22Rv1 (cell line): ENCODE measurements at regions not wholly inside any gene's neighbourhood (a gene's known extent, or its start where the extent isn't known, plus 50 kb on each side); places are given as distances from the start of the nearest gene placed in this dataset.

Experiments used
- CTCF ChIP-seq: fragments of 450-650 bp; IDR thresholded peaks from 2 replicates; pipeline ENCODE4 v1.5.1; 2017; ENCODE audit warnings: mild to moderate bottlenecking
- ZFX ChIP-seq: fragments of 450-650 bp; IDR thresholded peaks from 2 replicates; pipeline ENCODE4 v1.6.1; 2017; ENCODE audit warnings: antibody characterized with exemption, borderline replicate concordance

GRCh38 chr20:36090223-36090622 lies 64.3 kb upstream of the EPB41L1 start:
- TF ChIP-seq ZFX, result no peak
- no peak for TF ChIP-seq CTCF
